ENCODE measurements at regions not wholly inside any gene's neighbourhood (a gene's known extent, or its start where the extent isn't known, plus 50 kb on each side); places are given as distances from the start of the nearest gene placed in this dataset.

DNA sequence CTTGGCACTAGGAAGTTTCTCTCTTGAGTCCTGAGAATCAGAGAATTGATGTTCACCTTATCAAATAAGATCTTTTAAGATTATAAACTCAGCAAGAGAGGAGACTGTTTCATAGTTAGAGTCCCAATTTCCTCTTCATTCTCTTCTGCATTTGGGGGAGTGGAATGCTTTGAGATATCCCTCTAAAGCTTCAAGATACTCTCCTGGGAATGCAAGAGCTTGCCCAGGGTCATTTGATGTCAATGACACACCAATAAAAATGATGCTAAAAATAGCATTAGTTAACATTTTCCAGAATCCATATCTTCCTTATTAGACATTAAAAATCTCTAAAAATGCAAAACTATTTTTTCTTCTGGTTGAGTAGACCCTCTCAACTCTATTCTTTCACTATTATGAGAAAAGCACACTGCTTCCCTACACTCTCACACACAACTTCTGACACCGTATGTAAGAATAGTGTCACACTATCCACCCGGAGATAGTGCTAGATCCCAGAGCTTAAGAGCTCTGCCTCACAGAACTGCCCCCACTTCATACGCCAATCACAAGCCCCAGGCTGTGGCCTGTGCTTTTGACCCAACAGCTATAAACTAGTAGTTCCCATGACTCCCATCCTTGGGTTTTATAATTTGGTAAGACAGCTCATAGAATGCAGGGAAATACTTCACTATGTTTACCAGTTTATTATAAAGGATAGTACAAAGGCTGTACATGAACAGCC lies 399.9 kb upstream of the RUNX1 start:
- H3K27me3 ChIP-seq (replicated peaks; ENCODE audit: insufficient read depth), result no peaks in the 10 kb centered on the region
- no peaks in the 10 kb centered on the region for H3K79me2 ChIP-seq (ENCODE audit: insufficient read depth)
- H3K4me1 ChIP-seq (ENCODE audit: insufficient read depth), result no peaks in the 10 kb centered on the region
- no peak overlapping the region for H3K4me2 ChIP-seq (ENCODE audit: unreplicated experiment)
- no peak overlapping the region for H2AFZ ChIP-seq
- no peaks in the 10 kb centered on the region for H3F3A ChIP-seq (ENCODE audit: insufficient read depth)
- H3K9me2 ChIP-seq (ENCODE audit: insufficient read depth), result no peaks in the 10 kb centered on the region
- H3K36me3 ChIP-seq (ENCODE audit: low read depth), result no peaks in the 10 kb centered on the region
- in situ Hi-C loops (cut with MboI), result no loop called here
- H3K9ac ChIP-seq, result no peak overlapping the region
- DNase-seq, result no peak
- H3K4me3 ChIP-seq, result no peak overlapping the region
- H3K9me3 ChIP-seq (ENCODE audit: low read depth), result no peaks in the 10 kb centered on the region
- no peak for TF ChIP-seq EZH2 (IDR thresholded peaks at IDR 0.05; ENCODE audit: insufficient read depth, poor library complexity, severe bottlenecking)
- no peak for TF ChIP-seq EZH2phosphoT487 (IDR thresholded peaks at IDR 0.05; ENCODE audit: insufficient read depth, low read depth)
- H4K20me1 ChIP-seq (ENCODE audit: insufficient read depth), result no peaks in the 10 kb centered on the region
- 59 to 63% methylated on average over 3 of the region's 3 CpGs for WGBS, 2 experiments (ENCODE audit: low coverage in 1 of 2, low lambda C conversion rate in 2 of 2, missing lambda C conversion rate in 2 of 2)
- H3K27ac ChIP-seq, result no peak overlapping the region

DNA sequence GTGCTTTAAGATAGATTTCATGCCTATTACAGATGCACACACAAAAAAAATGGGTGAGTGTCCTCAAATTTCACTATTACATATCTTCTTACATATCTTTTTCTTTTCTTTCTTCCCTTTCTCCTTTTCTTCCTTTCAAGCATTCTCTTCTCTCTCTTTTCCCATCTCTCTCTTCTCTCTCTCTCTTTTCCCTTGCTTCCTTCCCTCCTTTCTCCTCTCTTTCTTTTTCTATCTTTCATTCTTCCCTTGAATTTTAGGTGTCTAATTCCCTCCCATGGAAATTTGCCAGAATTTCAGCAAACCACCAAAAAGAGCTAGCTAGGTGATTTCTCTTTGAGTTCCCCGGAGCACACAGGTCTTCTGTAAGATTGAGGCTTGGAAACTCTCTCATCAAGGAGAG lies 395.3 kb upstream of the RUNX1 start:
- Histone ChIP-seq H3K4me2 (ENCODE audit: unreplicated experiment) (no peak overlapping the region), H3K4me3 (no peak overlapping the region), H3K9me3 (ENCODE audit: low read depth) (no peaks in the 10 kb centered on the region), H3K4me1 (ENCODE audit: insufficient read depth) (no peaks in the 10 kb centered on the region), H3K9ac (no peak overlapping the region), H2AFZ (no peak overlapping the region), H3K79me2 (ENCODE audit: insufficient read depth) (no peaks in the 10 kb centered on the region), H3K36me3 (ENCODE audit: low read depth) (no peaks in the 10 kb centered on the region), H3F3A (ENCODE audit: insufficient read depth) (no peaks in the 10 kb centered on the region), H3K27ac (no peak overlapping the region), H3K9me2 (ENCODE audit: insufficient read depth) (no peaks in the 10 kb centered on the region), H4K20me1 (ENCODE audit: insufficient read depth) (no peaks in the 10 kb centered on the region), H3K27me3 (replicated peaks; ENCODE audit: insufficient read depth) (no peaks in the 10 kb centered on the region)
- no peak for DNase-seq
- TF ChIP-seq EZH2phosphoT487 (IDR thresholded peaks at IDR 0.05; ENCODE audit: insufficient read depth, low read depth) (no peak), EZH2 (IDR thresholded peaks at IDR 0.05; ENCODE audit: insufficient read depth, poor library complexity, severe bottlenecking) (no peak)
- in situ Hi-C loops (cut with MboI), result no loop called here
- WGBS, 2 experiments (ENCODE audit: low coverage in 1 of 2, low lambda C conversion rate in 2 of 2, missing lambda C conversion rate in 2 of 2), result 83 to 89% methylated on average over 1 of the region's 1 CpG

DNA sequence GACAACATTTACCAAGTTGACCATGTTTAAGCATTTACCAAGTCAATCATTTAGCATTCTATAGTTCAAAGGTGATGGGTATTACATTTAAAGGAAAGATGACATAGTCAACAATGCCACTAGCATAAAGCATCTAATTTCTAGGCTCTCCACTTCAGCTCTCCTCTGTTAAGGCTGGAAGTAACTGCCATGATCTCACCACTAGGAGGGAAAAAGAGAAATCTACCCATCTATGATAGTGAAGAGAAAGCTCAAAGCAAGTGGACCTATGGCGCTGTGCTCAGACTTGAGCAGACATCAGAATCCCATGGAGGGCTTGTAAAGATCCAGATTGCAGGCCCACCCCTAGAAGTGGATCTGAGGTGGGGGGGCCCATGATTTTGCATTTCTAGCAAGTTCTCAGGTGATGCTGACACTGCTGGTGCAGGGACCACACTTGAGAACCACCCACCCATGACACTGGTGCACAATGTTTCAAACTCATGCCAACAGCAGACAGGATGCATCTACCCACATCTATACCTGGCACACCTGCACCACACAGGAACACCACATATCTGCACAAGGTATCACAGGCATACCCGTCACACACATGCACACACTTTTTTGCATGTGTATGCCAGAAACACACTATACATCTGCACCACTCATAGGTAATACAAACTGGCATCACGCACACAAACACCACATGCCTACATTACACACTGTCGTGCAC lies 392.9 kb upstream of the RUNX1 start:
- Histone ChIP-seq H3K4me2 (ENCODE audit: unreplicated experiment) (no peak overlapping the region), H2AFZ (no peak overlapping the region), H3K27me3 (replicated peaks; ENCODE audit: insufficient read depth) (no peaks in the 10 kb centered on the region), H3K4me1 (ENCODE audit: insufficient read depth) (no peaks in the 10 kb centered on the region), H3K9me2 (ENCODE audit: insufficient read depth) (no peaks in the 10 kb centered on the region), H3K4me3 (no peak overlapping the region), H3F3A (ENCODE audit: insufficient read depth) (no peaks in the 10 kb centered on the region), H3K9me3 (ENCODE audit: low read depth) (no peaks in the 10 kb centered on the region), H3K79me2 (ENCODE audit: insufficient read depth) (no peaks in the 10 kb centered on the region), H3K36me3 (ENCODE audit: low read depth) (no peaks in the 10 kb centered on the region), H3K9ac (no peak overlapping the region), H3K27ac (no peak overlapping the region), H4K20me1 (ENCODE audit: insufficient read depth) (no peaks in the 10 kb centered on the region)
- DNase-seq, result no peak
- TF ChIP-seq EZH2phosphoT487 (IDR thresholded peaks at IDR 0.05; ENCODE audit: insufficient read depth, low read depth), result no peak
- no peak for TF ChIP-seq EZH2 (IDR thresholded peaks at IDR 0.05; ENCODE audit: insufficient read depth, poor library complexity, severe bottlenecking)
- in situ Hi-C loops (cut with MboI), result no loop called here
- 82 to 90% methylated on average over 4 of the region's 4 CpGs for WGBS, 2 experiments (ENCODE audit: low coverage in 1 of 2, low lambda C conversion rate in 2 of 2, missing lambda C conversion rate in 2 of 2)

DNA sequence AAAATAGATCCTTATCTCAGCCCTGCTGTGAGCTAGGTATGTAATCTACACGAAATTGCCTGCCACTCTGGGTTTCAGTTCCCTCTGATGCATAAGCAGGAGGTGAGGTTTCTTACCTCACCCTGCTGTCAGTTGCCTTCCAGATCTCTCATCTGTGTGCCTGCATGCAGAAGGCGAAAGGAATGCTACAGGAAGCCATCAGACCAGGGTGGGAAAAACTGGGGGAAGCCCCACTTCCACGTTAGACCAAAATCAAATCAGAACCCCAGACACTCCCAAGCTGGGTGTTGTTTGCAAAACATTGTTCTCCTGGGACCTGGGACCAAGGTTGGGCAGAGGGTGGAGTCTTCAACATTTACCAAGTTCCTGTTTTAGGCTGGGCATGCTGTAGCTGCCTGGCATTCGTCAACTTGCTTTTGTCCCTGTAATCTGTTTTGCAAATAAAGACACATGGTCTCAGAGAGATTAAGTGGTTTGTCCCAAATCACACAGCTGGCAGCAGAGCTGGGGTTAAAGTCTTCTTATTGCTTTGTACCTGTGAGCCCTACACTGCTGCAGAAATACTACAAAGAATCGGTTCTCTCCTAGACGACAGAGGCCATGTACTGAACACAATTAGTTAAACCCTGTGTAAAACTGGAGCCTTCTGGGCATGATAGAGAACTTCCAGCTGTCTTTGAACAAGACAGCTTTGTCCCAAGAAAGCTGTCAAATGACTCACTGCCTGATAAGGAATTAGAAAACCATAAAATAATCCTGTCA lies 389.7 kb upstream of the RUNX1 start:
- H3K27me3 ChIP-seq (replicated peaks; ENCODE audit: insufficient read depth), result no peaks in the 10 kb centered on the region
- 77 to 80% methylated on average over 6 of the region's 6 CpGs for WGBS, 2 experiments (ENCODE audit: low coverage in 1 of 2, low lambda C conversion rate in 2 of 2, missing lambda C conversion rate in 2 of 2)
- in situ Hi-C loops (cut with MboI), result no loop called here
- H3F3A ChIP-seq (ENCODE audit: insufficient read depth), result no peaks in the 10 kb centered on the region
- H3K27ac ChIP-seq, result no peak overlapping the region
- no peak for DNase-seq
- no peaks in the 10 kb centered on the region for H3K4me1 ChIP-seq (ENCODE audit: insufficient read depth)
- H3K9me3 ChIP-seq (ENCODE audit: low read depth), result no peaks in the 10 kb centered on the region
- no peaks in the 10 kb centered on the region for H4K20me1 ChIP-seq (ENCODE audit: insufficient read depth)
- no peaks in the 10 kb centered on the region for H3K36me3 ChIP-seq (ENCODE audit: low read depth)
- no peak for TF ChIP-seq EZH2 (IDR thresholded peaks at IDR 0.05; ENCODE audit: insufficient read depth, poor library complexity, severe bottlenecking)
- TF ChIP-seq EZH2phosphoT487 (IDR thresholded peaks at IDR 0.05; ENCODE audit: insufficient read depth, low read depth), result no peak
- no peaks in the 10 kb centered on the region for H3K9me2 ChIP-seq (ENCODE audit: insufficient read depth)
- H3K9ac ChIP-seq, result no peak overlapping the region
- no peak overlapping the region for H3K4me2 ChIP-seq (ENCODE audit: unreplicated experiment)
- H2AFZ ChIP-seq, result no peak overlapping the region
- H3K79me2 ChIP-seq (ENCODE audit: insufficient read depth), result no peaks in the 10 kb centered on the region
- no peak overlapping the region for H3K4me3 ChIP-seq
